AG20443 (cell line): ENCODE measurements at regions not wholly inside any gene's neighbourhood (a gene's known extent, or its start where the extent isn't known, plus 50 kb on each side); places are given as distances from the start of the nearest gene placed in this dataset.
"Not testable (repeated sequence)": the region's sequence is repeated elsewhere in the genome, so short reads cannot be mapped to it uniquely, and the experiment has no call there.

Source experiments
- DNase-seq: peaks from one replicate; pipeline ENCODE4 v3.0.0; 2012; ENCODE audit warnings: low spot score, mixed read lengths

DNA sequence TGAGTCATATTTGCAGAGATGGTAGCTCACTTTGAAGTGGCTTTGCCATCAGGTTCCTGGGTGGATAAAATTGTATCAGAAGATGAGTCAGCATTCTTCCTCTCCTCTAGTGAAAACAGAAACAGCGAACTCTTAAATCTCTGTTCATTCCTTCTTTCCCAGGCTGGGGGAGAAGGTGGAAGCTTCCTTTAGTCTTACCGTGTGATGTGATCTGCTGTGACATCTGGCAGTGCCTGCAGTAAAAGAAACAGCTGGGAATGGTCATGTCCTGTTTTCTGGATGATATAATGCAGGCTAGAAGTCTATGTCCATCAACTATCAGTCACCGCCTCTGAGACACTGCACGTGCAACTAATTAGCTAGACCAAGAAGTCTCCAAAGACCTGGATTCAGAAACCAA is 171.6 kb downstream of the VAPA start:
- DNase-seq: no peak

DNA sequence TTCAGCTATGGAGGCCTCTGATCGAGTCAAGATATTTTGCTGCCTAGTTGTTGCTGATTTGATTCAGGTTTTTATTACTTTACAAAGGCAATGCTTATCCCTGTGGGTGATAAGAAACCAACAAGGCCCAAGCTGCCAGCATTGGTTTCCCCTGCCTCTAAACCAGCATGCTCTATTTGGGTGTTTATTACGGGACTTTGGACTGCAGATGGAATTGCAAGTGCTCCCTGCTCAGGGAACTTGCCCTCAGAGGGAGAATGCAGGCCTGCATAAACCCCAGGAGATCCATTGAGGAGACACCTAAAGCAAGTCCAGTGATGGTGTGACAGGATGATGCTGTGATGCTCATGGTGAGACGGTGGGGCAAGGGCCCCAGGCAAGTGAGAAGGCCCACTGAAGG is 172.1 kb downstream of the VAPA start:
- no peak for DNase-seq

DNA sequence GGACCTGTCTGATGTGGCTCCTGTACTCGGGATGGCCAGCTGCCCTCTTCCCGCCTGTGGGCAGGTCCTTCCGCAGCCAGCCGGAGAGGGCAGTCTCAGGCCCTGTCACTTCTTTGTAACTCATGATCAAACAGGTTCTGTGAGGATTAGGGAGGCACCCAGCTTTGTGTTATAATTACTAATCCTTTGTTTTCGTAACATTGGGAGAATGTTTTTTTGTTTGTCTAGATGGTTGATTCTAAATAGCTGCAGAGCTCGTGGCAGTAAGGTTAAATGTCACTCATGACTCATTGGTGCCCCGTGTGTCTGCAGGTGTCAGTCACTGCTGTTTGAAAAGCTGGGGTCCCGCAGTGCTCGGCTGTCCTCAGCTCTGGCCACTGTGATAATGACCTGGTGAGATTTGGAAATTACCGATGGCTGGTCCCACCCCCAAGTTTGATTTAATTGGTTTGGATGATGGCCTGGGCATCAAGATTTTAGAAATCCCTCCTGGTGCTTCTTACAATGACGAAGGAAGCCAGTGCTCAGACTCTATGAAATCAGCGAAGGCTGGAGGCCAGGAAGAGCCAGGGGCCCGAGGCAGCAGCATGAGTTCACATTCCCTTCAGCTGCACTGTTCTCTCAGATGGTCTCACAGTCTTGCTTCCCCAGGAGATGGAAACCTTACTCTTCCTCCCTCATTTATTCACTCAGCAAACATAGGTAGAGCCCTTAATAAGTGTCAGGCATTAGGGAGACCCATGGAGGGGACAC is 172.8 kb downstream of the VAPA start:
- no peak for DNase-seq

DNA sequence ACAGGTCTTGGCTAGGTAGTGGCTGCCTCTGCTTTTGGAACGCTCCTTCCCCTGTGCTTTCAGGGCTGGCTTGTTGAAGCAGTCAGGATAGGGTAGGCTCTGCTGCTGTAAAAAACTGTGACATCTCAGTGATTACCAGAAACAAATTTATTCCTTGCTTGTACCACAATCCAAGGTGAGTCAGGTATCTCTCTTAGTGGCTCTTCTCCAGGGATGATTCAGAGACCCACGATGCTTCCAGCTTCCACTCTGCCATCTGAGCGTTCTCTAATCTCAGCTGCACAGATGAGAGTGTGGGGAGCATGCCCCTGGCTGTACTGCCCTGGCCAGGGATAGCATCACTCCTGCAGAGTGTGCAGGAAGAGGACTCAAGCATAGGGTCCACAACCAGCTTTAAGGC is 174.9 kb downstream of the VAPA start:
- no peak for DNase-seq

DNA sequence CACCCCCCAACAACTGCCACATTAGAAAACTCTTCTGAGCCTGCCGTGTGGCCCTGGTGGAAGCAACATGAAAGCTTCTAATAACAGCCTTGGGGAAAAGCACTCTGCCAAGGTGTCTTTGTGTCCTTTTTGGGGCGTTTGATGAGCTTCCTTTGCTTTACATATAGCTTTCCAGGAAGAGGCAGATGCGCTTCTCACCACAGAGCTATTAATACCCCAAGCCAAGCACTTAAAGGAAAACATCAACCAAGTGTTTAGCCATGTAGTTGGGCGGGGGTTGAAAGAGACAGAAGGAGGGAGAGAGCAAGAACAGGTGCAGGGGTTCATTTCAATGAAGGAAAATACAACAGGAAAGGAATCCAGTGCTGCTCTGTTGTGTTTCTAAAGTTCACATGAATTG is 176.1 kb downstream of the VAPA start:
- DNase-seq: no peak

DNA sequence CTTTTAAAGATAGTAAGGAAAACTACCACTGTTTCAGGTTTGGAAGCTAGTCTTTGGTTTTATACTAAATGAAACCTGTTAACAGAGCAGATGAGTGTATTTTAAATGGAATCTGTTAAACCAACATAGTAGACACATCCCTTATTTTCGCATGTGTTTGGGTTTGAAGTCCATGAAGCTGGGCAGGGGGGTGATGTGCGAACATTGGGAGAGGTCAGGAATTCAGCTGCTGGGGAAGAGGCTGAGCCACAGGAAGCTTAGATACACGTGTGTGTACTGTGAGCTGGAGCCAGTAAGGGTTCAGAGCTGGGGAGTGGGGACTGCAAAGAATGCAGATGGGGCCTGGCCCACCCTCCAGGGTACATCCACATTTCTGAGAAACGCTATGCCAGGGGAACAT is 176.9 kb downstream of the VAPA start:
- DNase-seq: no peak

DNA sequence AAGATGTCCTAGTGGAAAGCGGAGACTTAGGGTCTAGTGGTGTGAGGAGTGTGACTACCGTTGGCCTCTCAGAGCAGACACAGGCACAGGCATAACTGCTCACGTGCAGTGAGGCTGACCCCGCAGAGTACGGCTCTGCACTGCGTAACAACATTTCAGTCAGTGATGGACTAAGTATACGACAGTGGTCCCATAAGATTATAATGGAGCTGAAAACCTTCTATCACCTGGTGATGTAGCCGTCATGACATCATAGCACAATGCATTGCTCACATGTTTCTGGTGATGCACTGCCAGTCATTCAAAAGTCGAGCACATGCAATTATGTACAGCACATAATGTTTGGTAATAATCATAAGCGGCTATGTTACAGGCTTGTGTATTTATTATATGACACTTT is 179.6 kb downstream of the VAPA start:
- no peak for DNase-seq

DNA sequence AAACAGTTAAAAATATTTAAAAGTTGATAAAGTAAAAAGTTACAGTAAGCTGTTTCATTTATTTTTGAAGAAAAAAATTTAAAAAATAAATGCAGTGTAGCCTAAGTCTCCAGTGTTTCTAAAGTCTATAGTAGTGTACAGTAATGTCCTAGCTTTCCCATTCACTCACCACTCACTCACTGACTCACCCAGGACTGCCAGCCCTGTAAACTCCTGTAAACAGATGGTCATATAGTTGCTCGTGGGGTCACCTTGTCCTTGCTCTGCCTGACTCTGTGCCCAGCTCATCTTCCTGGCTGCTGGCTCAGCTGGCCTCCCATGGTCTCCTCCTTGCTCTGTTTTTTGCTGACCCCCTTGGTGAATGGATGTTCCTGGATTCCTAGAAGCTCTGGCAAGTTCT is 180.3 kb downstream of the VAPA start:
- DNase-seq: no peak

DNA sequence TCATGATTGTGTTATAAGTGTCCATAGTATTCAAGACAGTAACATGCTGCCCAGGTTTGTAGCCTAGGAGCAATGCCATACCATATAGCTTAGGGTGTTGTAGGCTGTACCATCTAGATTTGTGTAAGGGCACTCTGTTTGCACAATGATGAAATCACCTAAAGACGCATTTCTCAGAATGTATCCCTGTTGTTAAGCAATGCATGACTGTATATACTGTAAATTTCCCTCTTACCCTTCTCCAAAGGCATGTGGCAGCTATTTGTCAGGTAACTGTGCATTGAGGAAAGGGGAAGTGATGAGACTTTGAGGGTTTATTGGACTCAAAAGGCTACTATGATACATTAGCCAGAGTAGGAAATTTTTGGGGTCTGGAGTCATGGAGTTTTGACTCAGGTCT is 180.8 kb downstream of the VAPA start:
- DNase-seq: no peak

DNA sequence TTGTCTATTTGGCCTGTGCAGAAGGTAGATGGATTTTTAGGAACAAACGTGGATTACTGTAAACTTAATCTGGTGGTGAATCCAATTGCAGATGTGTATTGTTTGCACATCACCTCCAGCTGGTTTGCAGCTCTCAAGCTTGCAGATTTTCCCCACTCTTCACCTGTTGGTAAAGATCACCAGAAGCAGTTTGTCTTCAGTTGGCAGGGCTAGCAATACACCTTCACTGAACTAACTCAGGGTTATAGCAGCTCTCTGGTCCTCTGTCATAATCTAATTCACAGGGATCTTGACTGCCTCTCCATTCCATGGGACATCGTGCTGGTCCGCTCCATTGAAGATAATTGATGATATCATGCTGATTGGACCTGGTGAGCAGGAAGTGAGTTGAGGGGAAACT is 181.5 kb downstream of the VAPA start:
- DNase-seq: no peak

DNA sequence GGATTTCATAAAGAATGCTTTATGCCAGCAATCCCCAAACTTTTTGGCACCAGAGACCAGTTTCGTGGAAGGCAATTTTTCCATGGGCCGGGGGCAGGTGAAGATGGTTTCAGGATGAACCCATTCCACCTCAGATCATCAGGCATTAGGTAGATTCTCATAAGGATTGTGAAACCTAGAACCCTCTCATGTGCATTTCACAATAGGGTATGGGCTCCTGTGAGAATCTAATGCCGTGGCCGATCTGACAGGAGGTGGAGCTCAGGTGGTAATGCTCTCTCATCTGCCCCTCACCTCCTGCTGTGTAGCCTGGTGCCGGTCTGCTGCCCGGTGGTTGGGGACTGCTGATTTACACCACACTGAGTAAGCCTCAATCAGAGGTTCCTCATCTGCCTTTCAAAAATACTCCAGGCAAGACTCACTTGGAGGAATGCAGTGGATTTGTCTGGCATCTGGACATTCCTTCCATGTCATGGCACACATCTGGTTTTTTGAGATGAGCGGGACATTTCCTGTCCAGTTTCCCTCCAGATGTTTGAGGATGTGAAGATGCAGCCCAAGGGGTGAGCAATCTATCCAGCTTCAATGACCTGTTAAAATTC is 185.8 kb downstream of the VAPA start:
- peak; percentile 67 for DNase-seq

DNA sequence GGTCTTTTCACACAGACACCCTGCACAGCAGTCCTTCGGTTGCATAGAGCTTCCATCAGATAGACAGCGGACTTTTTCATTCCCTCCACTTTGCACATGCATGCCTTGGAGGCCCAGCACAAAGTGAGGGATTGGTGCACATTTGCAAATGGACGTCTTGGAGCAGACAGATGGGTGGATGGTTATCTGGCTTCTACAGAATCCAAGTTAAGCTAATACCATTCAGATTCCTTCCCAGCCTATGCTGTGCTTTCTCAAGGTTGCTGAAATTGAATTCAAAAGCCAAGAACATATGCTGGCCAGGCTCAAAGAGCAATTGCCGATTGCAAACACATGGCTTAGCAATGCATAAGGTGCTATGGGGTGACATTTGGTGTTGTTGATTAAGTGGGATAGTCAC is 186.4 kb downstream of the VAPA start:
- DNase-seq: no peak

DNA sequence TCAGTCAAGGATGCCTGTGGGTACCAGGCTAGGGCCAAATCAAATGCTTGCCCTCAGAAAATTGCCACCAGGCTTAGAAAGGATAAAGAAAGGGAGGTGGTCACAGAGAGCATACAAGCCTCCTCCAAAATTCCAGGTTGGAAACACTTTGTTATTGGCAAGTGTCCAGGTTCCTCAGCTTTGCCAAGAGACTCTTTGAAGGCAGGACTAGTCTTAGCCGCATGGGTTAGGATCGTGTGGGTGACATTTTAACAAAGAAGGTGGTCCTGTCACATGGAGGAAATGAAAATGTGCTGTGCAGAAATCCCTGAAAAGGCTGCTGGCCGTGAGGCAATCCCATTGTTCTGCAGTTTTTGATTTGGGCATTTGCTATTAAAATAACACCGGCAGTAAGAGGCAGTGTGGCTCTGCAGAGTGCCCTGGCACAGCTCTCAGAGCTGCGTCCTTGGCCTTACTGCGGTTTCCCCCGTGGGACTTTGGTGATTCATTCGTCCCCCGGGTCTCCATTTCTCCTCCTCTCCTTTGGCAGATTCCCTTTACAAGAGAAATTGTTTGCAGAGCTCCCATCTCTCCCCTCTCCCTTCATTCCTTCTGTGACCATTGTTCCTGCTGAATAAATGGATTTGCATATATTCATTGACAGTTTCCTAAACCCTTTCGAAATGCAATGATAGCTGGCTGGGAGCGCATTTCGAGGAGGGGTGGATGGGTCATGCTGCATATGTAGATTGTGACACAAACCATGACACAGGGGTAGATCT is 187.3 kb downstream of the VAPA start:
- DNase-seq: peak; percentile 46

DNA sequence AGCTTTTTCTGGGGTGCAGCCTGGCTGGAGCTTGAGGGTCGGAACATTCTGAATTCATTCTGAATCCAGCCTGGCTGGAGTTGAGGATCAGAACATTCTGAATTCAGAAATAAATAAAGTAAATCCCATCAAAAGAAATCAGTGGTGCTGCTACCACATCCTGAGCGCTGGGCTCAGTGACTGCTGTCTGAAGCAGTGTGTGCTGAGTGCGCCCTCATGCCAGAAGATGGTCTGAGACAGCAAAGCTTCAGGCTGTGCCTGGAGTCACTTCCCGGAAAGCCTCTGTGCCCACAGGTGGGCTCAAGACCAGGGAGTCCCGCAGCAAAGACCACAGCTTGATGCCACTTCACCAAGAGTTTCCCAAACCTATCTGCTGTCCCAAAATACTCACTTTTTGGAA is 187.9 kb downstream of the VAPA start:
- no peak for DNase-seq

DNA sequence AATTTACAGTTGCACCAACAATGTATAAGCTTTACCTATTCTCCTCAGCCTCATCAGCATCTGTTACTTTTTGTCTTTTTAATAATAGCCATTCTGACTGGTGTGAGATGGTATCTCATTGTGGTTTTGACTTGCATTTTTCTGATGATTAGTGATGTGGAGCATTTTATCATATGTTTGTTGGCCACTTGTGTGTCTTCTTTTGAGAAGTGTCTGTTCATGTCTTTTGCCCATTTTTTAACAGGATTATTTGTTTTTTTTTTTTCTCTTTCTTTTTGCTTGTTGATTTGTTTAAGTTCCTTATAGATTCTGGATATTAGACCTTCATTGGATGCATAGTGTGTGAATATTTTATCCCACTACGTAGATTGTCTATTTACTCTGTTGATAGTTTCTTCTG is 191.3 kb downstream of the VAPA start:
- not testable (repeated sequence) for DNase-seq

DNA sequence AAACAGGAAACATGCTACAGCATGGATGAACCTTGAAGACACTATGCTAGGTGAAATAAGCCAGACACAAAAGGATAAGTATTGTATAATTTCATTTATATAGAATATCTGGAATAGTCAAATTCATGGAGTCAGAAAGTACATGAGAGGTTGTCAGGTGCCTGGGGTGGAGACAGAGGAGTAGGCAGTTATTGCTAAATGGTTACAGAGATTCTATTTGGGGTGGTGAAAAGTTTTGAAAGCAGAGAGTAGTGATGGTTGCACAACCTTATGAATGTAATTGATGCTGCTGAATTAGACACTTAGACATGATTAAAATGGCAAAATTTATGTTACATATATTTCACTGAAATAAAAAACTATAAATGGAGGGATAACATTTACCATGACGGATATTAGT is 197.4 kb downstream of the VAPA start:
- DNase-seq: no peak

DNA sequence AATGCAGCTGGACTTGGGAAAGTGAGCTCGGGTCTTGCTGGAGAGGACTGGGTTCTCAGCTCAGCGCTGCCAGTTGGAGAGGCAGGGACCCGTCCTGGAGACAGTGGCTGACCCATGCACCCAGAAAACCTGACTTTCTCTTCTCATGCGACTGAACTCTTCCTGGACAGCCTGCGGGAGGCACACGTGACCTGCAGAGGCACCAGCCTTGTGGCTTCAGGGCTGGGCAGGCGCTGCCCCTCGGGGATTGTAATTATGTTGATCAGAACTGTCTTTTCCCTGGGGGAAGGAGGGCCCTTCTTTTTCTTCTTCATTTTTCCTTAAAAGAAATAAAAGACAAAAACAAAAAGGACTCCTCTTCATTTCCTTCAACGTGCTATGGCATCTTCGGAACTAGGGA is 198.1 kb downstream of the VAPA start:
- DNase-seq: no peak

DNA sequence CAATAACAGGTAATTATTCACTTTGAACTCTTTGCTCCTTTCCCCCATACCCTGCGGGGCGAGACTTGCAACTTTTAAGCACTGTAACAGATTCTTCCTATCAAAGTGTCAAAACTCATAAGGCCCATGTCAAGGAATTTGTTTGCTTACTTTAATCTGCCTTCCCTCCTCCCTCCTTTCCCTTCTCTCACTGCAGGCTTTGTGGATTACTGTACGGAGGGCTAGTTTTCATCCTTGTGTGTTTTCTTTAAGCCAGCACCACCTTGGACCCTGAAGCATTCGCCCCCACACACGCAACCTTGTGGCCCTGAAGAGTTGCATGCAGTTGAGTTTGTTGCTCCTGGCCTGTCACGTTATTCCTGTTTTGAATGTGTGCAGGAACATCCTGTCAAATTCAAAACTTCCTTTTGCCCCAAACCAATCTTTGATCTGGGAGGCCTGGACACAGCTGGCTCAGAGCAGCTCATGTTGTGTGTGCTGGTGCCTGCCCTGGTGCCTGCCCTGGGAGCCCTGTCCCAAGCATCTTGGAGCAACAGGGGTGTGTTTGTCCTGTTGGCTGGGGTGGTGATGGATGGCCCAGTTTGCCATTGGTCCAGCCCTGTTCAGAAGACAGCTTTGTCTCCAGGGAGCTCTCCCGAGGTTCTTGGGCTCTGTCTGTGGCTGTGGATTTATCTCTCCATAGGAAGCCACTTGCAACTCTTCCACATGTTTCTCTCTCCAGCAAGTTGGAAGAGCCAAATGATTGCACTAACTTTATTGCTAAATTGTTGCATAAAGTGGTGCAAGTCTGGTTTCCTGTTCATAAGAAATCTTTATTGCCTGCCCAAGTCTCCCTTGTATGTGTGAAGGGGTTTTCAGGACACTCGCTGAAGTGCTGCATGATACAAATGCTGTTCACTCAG is 199.6 kb downstream of the VAPA start:
- no peak for DNase-seq

DNA sequence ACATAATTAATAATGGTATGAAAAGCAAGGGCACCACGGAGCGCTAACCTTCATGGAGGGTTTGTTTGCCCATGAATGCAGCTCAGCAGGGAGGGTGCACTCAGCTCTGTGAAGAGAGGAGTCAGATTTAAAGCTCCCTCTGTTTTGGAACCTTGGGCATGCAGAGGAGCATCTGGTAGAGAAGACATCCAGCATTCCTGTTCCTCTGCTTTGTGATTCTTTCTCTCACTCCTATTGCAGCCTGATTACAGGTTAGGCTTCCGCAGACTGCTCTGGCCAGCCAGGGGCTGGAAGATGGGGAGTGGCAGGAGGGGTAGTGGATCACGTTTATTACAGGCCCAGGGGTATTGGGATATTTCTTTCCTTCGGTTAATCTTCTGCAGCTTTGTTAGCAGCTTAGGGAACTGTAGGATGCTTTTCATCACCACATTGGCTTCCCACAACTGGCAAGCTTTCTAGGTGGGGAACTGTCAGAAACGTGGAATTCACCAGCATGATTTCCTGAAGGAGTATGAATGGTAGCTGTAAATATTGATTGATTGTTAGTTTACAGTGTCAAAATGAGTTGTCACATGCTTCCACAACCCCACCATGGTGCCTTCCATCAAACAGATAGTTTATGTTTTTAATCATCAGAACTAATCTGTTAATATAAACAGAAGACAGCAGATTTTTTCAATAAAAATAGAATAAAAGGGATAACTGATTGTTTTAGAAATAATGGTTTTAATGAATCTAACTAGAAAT is 201.1 kb downstream of the VAPA start:
- DNase-seq: no peak

DNA sequence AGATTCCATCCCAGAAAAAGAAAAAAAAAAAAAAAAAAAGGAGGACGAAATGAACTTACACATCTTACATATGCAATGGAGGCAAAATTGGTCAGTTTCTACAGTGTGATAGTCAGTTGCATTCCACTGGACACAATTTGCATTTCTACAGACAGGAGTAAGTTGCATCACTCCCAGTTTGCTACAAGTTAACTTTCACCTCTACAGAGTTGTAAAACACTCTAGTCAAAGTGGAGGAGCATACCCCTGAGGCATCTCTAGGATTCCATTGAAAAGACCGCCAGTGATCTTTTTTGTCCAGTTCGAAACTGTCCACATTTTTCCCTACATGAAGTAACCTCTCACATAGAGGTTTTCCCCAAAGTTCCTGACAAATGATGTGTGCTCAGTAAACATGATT is 202.8 kb downstream of the VAPA start:
- DNase-seq: no peak

DNA sequence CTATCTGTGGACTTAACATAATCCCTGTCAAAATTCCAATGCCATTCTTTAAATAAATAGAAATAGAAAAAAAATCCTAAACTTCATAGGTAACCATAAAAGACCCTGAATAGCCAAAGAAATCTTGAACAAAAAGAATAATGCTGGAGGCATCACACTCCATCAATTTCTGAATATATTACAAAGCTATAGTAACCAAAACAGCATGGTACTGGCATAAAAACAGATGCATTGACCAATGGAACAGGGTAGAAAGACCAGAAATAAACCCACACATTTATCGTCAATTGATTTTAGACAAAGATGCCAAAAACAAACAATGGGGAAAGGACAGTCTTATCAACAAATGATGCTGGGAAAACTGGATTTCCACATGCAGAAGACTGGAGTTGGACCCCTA is 205.7 kb downstream of the VAPA start:
- DNase-seq: no peak

DNA sequence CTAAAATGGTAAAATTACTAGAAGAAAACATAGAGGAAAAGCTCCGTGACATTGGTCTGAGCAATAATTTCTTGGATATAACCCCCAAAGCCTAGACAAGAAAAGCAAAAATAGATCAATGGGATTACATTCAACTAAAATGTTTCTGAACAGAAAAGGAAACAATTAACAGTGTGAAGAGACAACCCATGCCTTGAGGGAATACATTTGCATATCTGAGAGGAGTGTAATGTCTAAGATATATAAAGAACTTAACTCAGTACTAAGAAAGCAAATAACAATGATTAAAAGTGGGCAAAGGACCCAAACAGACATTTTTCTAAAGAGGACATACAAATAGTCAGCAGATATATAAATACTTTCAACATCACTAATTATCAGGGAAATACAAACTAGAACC is 206.2 kb downstream of the VAPA start:
- no peak for DNase-seq
